ENCODE measurements at regions not wholly inside any gene's neighbourhood (a gene's known extent, or its start where the extent isn't known, plus 50 kb on each side); places are given as distances from the start of the nearest gene placed in this dataset.

DNA sequence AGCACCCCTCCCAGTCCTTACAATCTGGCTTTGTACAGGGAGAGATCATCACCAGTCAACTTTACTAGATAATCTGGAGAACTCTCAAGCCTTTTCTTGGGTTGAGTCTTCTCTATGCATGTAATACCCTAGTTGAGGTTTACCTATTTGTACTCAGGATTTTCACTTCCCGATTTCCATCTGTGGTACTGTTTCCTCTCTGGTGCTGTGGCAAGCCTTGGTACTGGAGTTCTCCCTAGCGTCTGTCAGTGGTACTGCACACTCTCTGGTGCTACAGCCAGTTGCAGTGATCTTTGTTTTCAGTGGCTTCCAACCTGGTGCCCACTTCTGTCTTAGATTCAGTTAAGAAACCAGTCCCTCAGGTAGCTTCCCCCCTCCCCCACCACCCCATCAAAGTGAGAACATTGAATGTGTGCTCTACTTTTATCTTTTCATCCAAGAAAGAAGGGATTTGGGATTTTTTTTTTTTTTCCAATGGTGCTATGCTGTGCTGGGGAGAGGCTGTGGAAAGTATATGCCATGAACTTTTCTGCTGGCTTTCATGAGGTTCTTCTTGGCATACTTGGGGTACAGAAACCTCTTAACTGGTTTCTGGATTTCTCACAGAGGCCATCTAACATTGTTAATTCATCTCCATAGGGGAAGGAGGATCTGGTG, 69.4 kb upstream of the EVL start:
- peak; percentile 52 to 81 (median 72) for TF ChIP-seq CTCF (IDR thresholded peaks at IDR 0.05)
- no peak for TF ChIP-seq POLR2A (IDR thresholded peaks at IDR 0.05)

Data from heart left ventricle (tissue), 13 donors.